SK-N-SH (cell line): ENCODE measurements at regions not wholly inside any gene's neighbourhood (a gene's known extent, or its start where the extent isn't known, plus 50 kb on each side); places are given as distances from the start of the nearest gene placed in this dataset.

Source experiments
- CTCF ChIA-PET: fragments of 300-600, 350-600 bp; formaldehyde crosslinking; extraction: SDS; loops from one replicate; lab custom pipeline; 2021; lab: Yijun Ruan, JAX
- POLR2A ChIA-PET: fragments of 350-600 bp; sonication (Branson Sonifier 250); formaldehyde crosslinking; extraction: SDS; loops from one replicate; lab custom pipeline; 2020; ENCODE audit warnings: antibody characterized with exemption, inconsistent platforms; lab: Yijun Ruan, JAX
- DNase-seq: peaks from one replicate; pipeline ENCODE4 v3.0.0; 2012
- H2AFZ ChIP-seq: fragments of 200-600 bp; sonication (generic); 2 replicates; pipeline ENCODE4 v1.8.1; 2016; ENCODE audit warnings: antibody characterized with exemption, mild to moderate bottlenecking, low read depth
- H3F3A ChIP-seq: fragments of 200-600 bp; sonication (generic); replicated peaks from 2 replicates; pipeline ENCODE3; 2016; ENCODE audit warnings: antibody characterized with exemption, mild to moderate bottlenecking; ENCODE audit not compliant: insufficient read depth
- H3K27ac ChIP-seq, 2 experiments: fragments of 200-500 bp in 1 of 2; fragments of 200-600 bp in 1 of 2; sonication (Bioruptor generic) in 1 of 2; sonication (generic), shearing (Covaris generic) in 1 of 2; 2 replicates each; pipeline versions ENCODE4 v1.5.1 to v1.6.1; 2014 to 2016; ENCODE audit warnings: low read depth in 2 of 2, inconsistent platforms in 1 of 2, low read length in 1 of 2, mild to moderate bottlenecking in 1 of 2, mixed read lengths in 1 of 2
- H3K27me3 ChIP-seq: fragments of 200-600 bp; sonication (generic), shearing (Covaris generic); 2 replicates; pipeline ENCODE4 v1.6.1; 2016; ENCODE audit warnings: mixed run types; ENCODE audit not compliant: insufficient read depth
- H3K36me3 ChIP-seq, 2 experiments: fragments of 200-500 bp in 1 of 2; fragments of 200-600 bp in 1 of 2; sonication (Bioruptor generic) in 1 of 2; sonication (generic) in 1 of 2; replicated peaks in 1 of 2; 2 replicates each; pipeline versions ENCODE3 to v1.5.1; 2014 to 2016; ENCODE audit warnings: low read length in 1 of 2, mild to moderate bottlenecking in 1 of 2; ENCODE audit not compliant: insufficient read depth in 2 of 2, control insufficient read depth in 1 of 2
- H3K4me1 ChIP-seq, 2 experiments: fragments of 200-500 bp in 1 of 2; fragments of 200-600 bp in 1 of 2; sonication (Bioruptor generic) in 1 of 2; sonication (generic), shearing (Covaris generic) in 1 of 2; 2 replicates each; pipeline versions ENCODE4 v1.5.1 to v1.6.1; 2014 to 2016; ENCODE audit warnings: low read depth in 1 of 2, low read length in 1 of 2, mixed run types in 1 of 2; ENCODE audit not compliant: insufficient read depth in 2 of 2, control insufficient read depth in 1 of 2
- H3K4me2 ChIP-seq: fragments of 200-600 bp; sonication (generic), shearing (Covaris generic); 2 replicates; pipeline ENCODE4 v1.6.1; 2017; ENCODE audit warnings: mixed run types
- H3K4me3 ChIP-seq, 2 experiments: fragments of 200-500 bp in 1 of 2; fragments of 200-600 bp in 1 of 2; sonication (Bioruptor generic) in 1 of 2; sonication (generic), shearing (Covaris generic) in 1 of 2; 2 replicates each; pipeline versions ENCODE4 v1.5.1 to v1.8.1; 2014 to 2016; ENCODE audit warnings: low read depth in 2 of 2, inconsistent platforms in 1 of 2, low read length in 1 of 2, mild to moderate bottlenecking in 1 of 2, mixed read lengths in 1 of 2, moderate library complexity in 1 of 2
- H3K79me2 ChIP-seq: fragments of 200-600 bp; sonication (generic); 2 replicates; pipeline ENCODE4 v1.8.1; 2017; ENCODE audit warnings: mild to moderate bottlenecking; ENCODE audit not compliant: insufficient read depth
- H3K9ac ChIP-seq: fragments of 200-600 bp; sonication (generic); 2 replicates; pipeline ENCODE4 v1.6.1; 2017; ENCODE audit warnings: mixed run types
- H3K9me2 ChIP-seq: fragments of 200-600 bp; sonication (generic); 2 replicates; pipeline ENCODE4 v1.6.1; 2017; ENCODE audit warnings: mixed run types
- H3K9me3 ChIP-seq: fragments of 200-600 bp; sonication (generic); 2 replicates; pipeline ENCODE4 v1.6.1; 2017; ENCODE audit warnings: mixed run types, mild to moderate bottlenecking, moderate library complexity
- H4K20me1 ChIP-seq: fragments of 200-600 bp; sonication (generic); 2 replicates; pipeline ENCODE4 v1.6.1; 2017; ENCODE audit warnings: mild to moderate bottlenecking, mixed run types; ENCODE audit not compliant: insufficient read depth
- CHD2 ChIP-seq: fragments of 150-350 bp; IDR thresholded peaks from 2 replicates; pipeline ENCODE4 v1.6.1; 2018; ENCODE audit warnings: low read length; ENCODE audit not compliant: partially characterized antibody
- EP300 ChIP-seq, 2 experiments: IDR thresholded peaks; 2 replicates each; pipeline versions ENCODE4 v1.4.0 to v1.6.1; 2012; ENCODE audit warnings: borderline replicate concordance in 1 of 2, low read depth in 1 of 2, low read length in 1 of 2
- FOSL2 ChIP-seq: IDR thresholded peaks from 2 replicates; pipeline ENCODE4 v1.4.0; 2012; ENCODE audit warnings: low read depth, mild to moderate bottlenecking, moderate library complexity, borderline replicate concordance
- FOXJ3 ChIP-seq: sonication (generic); formaldehyde crosslinking; IDR thresholded peaks from 2 replicates; pipeline ENCODE4 v1.5.1; 2020; ENCODE audit warnings: mild to moderate bottlenecking, missing genetic modification reagents
- GATA2 ChIP-seq: sonication (generic); formaldehyde crosslinking; IDR thresholded peaks from 2 replicates; pipeline ENCODE4 v1.5.0; 2020; ENCODE audit warnings: mild to moderate bottlenecking, missing genetic modification reagents
- MEF2A ChIP-seq: IDR thresholded peaks from 2 replicates; pipeline ENCODE4 v1.4.0; 2012; ENCODE audit warnings: low read depth, borderline replicate concordance
- NFIC ChIP-seq: IDR thresholded peaks from 2 replicates; pipeline ENCODE4 v1.4.0; 2012; ENCODE audit warnings: borderline replicate concordance
- NRF1 ChIP-seq: IDR thresholded peaks from 2 replicates; pipeline ENCODE4 v1.6.1; 2012; ENCODE audit warnings: low read depth, mild to moderate bottlenecking, low read length
- RCOR1 ChIP-seq: fragments of 150-350 bp; IDR thresholded peaks from 2 replicates; pipeline ENCODE4 v1.6.1; 2017; ENCODE audit warnings: antibody characterized with exemption, low read length
- RFX5 ChIP-seq: IDR thresholded peaks from 2 replicates; pipeline ENCODE4 v1.6.1; 2012; ENCODE audit warnings: mild to moderate bottlenecking, improper control_type of control experiment, low read length
- RXRA ChIP-seq: IDR thresholded peaks from 2 replicates; pipeline ENCODE4 v1.4.0; 2012; ENCODE audit warnings: low read depth, mild to moderate bottlenecking, borderline replicate concordance
- TAF1 ChIP-seq: IDR thresholded peaks from 2 replicates; pipeline ENCODE4 v1.6.1; 2012; ENCODE audit warnings: low read depth, mild to moderate bottlenecking, low read length, moderate library complexity, borderline replicate concordance
- TEAD4 ChIP-seq: IDR thresholded peaks from 2 replicates; pipeline ENCODE4 v1.4.0; 2012; ENCODE audit warnings: mild to moderate bottlenecking, borderline replicate concordance; ENCODE audit not compliant: insufficient read depth
- WGBS: methylation state at CpG from one replicate; pipeline ENCODE4 v1.1.6; 2017; ENCODE audit warnings: low lambda C conversion rate; 5-methylcytosine and 5-hydroxymethylcytosine counted together
- TF ChIP-seq, protein P1 (sequence below): IDR thresholded peaks from 2 replicates; pipeline ENCODE4; 2012
- TF ChIP-seq, protein P2 (sequence below): IDR thresholded peaks from 2 replicates; pipeline ENCODE4 v1.6.1; 2012; ENCODE audit warnings: mild to moderate bottlenecking, low read depth, low read length, moderate library complexity
- TF ChIP-seq, protein P3 (sequence below): fragments of 200-600 bp; sonication (generic); IDR thresholded peaks from 2 replicates; pipeline ENCODE4 v1.6.1; 2017; ENCODE audit warnings: antibody characterized with exemption, mild to moderate bottlenecking, moderate library complexity

DNA sequence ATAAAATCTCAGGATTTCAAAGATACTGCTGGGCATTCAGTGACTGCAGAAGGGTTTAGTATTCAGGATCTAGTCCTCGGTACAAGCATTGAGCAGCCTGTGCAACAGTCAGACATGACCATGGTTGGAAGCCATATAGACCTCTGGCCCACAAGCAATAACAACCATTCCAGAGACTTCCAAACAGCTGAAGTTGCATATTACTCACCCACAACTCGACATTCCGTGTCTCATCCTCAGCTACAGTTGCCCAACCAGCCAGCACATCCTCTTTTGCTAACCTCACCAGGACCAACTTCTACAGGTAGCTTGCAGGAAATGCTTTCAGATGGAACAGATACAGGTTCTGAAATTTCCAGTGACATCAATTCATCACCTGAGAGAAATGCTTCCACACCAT is 156.8 kb downstream of the C11orf91 start:
- peaks cover 4 to 37% of the 10 kb centered on the region in 2 experiments for H3K36me3 ChIP-seq
- H3K4me3 ChIP-seq, result no peak overlapping the region
- H3K9ac ChIP-seq, result no peak overlapping the region
- DNase-seq, result no peak
- H3K27ac ChIP-seq, result peak overlapping the region in 1 of 2 experiments; percentile 76; a peak in 2 of 4 replicates
- H2AFZ ChIP-seq, result no peak overlapping the region
- no peak overlapping the region for H3K4me2 ChIP-seq
- POLR2A ChIA-PET, result no interaction called here
- H3K9me3 ChIP-seq, result no peaks in the 10 kb centered on the region
- WGBS, result 94% methylated on average over 3 of the region's 3 CpGs
- H3F3A ChIP-seq, result peaks cover 17% of the 10 kb centered on the region
- peaks cover 89% of the 10 kb centered on the region for H3K79me2 ChIP-seq
- no peaks in the 10 kb centered on the region for H4K20me1 ChIP-seq
- CTCF ChIA-PET, result interaction anchor here (0.7 to 1.4 kb wide), 2 partner anchors 9 to 145 kb away, joined by 3 read pairs; no protein-coding TSS in a partner anchor
- TF ChIP-seq, protein P1, sequence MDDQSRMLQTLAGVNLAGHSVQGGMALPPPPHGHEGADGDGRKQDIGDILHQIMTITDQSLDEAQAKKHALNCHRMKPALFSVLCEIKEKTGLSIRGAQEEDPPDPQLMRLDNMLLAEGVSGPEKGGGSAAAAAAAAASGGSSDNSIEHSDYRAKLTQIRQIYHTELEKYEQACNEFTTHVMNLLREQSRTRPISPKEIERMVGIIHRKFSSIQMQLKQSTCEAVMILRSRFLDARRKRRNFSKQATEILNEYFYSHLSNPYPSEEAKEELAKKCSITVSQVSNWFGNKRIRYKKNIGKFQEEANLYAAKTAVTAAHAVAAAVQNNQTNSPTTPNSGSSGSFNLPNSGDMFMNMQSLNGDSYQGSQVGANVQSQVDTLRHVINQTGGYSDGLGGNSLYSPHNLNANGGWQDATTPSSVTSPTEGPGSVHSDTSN, result no peak
- TF ChIP-seq MEF2A (no peak), EP300 (IDR thresholded peaks at IDR 0.05; ENCODE audit: borderline replicate concordance in 1 of 2, low read depth in 1 of 2, low read length in 1 of 2) (no peak), FOSL2 (no peak), RFX5 (no peak), FOXJ3 (CRISPR knock-in tag) (no peak), GATA2 (CRISPR knock-in tag) (no peak), NFIC (no peak), NRF1 (no peak), RCOR1 (no peak), RXRA (no peak), TAF1 (no peak), TEAD4 (no peak), CHD2 (no peak)
- TF ChIP-seq, protein P2, sequence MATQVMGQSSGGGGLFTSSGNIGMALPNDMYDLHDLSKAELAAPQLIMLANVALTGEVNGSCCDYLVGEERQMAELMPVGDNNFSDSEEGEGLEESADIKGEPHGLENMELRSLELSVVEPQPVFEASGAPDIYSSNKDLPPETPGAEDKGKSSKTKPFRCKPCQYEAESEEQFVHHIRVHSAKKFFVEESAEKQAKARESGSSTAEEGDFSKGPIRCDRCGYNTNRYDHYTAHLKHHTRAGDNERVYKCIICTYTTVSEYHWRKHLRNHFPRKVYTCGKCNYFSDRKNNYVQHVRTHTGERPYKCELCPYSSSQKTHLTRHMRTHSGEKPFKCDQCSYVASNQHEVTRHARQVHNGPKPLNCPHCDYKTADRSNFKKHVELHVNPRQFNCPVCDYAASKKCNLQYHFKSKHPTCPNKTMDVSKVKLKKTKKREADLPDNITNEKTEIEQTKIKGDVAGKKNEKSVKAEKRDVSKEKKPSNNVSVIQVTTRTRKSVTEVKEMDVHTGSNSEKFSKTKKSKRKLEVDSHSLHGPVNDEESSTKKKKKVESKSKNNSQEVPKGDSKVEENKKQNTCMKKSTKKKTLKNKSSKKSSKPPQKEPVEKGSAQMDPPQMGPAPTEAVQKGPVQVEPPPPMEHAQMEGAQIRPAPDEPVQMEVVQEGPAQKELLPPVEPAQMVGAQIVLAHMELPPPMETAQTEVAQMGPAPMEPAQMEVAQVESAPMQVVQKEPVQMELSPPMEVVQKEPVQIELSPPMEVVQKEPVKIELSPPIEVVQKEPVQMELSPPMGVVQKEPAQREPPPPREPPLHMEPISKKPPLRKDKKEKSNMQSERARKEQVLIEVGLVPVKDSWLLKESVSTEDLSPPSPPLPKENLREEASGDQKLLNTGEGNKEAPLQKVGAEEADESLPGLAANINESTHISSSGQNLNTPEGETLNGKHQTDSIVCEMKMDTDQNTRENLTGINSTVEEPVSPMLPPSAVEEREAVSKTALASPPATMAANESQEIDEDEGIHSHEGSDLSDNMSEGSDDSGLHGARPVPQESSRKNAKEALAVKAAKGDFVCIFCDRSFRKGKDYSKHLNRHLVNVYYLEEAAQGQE, result no peak
- TF ChIP-seq, protein P3, sequence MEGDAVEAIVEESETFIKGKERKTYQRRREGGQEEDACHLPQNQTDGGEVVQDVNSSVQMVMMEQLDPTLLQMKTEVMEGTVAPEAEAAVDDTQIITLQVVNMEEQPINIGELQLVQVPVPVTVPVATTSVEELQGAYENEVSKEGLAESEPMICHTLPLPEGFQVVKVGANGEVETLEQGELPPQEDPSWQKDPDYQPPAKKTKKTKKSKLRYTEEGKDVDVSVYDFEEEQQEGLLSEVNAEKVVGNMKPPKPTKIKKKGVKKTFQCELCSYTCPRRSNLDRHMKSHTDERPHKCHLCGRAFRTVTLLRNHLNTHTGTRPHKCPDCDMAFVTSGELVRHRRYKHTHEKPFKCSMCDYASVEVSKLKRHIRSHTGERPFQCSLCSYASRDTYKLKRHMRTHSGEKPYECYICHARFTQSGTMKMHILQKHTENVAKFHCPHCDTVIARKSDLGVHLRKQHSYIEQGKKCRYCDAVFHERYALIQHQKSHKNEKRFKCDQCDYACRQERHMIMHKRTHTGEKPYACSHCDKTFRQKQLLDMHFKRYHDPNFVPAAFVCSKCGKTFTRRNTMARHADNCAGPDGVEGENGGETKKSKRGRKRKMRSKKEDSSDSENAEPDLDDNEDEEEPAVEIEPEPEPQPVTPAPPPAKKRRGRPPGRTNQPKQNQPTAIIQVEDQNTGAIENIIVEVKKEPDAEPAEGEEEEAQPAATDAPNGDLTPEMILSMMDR, result no peak
- no peaks in the 10 kb centered on the region for H3K9me2 ChIP-seq
- peaks cover 0 to 27% of the 10 kb centered on the region in 2 experiments; a peak in 2 of 4 replicates for H3K4me1 ChIP-seq
- no peaks in the 10 kb centered on the region for H3K27me3 ChIP-seq
